Caco-2 (cell line): ENCODE measurements at regions not wholly inside any gene's neighbourhood (a gene's known extent, or its start where the extent isn't known, plus 50 kb on each side); places are given as distances from the start of the nearest gene placed in this dataset.
"Not testable (repeated sequence)": the region's sequence is repeated elsewhere in the genome, so short reads cannot be mapped to it uniquely, and the experiment has no call there.

Source experiments
- BruUV-seq: library from RNA; stranded (reverse); fragments of 400-500 nt; replicated peaks from 2 replicates; lab custom pipeline; 2021; lab: Mats Ljungman, UMichigan
- CTCF ChIA-PET: fragments of 300-600 bp; sonication (Branson Sonifier 250); formaldehyde crosslinking; loops from one replicate; lab custom pipeline; 2022; ENCODE audit warnings: antibody characterized with exemption; lab: Charles Lee
- POLR2A ChIA-PET: fragments of 300-600 bp; sonication (Branson Sonifier 250); formaldehyde crosslinking; loops from one replicate; lab custom pipeline; 2022; ENCODE audit warnings: antibody characterized with exemption; lab: Charles Lee
- DNase-seq, 2 experiments: peaks; one replicate each; pipeline versions ENCODE4 v3.0.0 to v3.0.0-alpha.2; 2020 to 2022
- H3K27me3 ChIP-seq: replicated peaks from 2 replicates; pipeline ENCODE4 v1.6.0; 2011; ENCODE audit warnings: low read length; ENCODE audit not compliant: control insufficient read depth, insufficient read depth
- H3K36me3 ChIP-seq: 2 replicates; pipeline ENCODE4 v1.5.1; 2011; ENCODE audit warnings: low read length; ENCODE audit not compliant: control insufficient read depth, insufficient read depth
- H3K4me1 ChIP-seq: fragments of 250-450 bp; sonication (Bioruptor Pico); 2 replicates; pipeline ENCODE4 v1.5.1; 2020; ENCODE audit warnings: mild to moderate bottlenecking
- H3K4me3 ChIP-seq: 2 replicates; pipeline ENCODE4 v1.5.1; 2011; ENCODE audit warnings: low read depth, mild to moderate bottlenecking, control low read depth, low read length
- H3K9me3 ChIP-seq: fragments of 250-450 bp; sonication (Bioruptor Pico); 2 replicates; pipeline ENCODE4 v1.5.1; 2020; ENCODE audit warnings: mild to moderate bottlenecking, moderate library complexity
- H3K27ac Mint-ChIP-seq: one replicate; pipeline ENCODE4 v1.8.0; 2022; ENCODE audit warnings: mixed read lengths; ENCODE audit not compliant: unreplicated experiment
- H3K27me3 Mint-ChIP-seq: one replicate; pipeline ENCODE4 v1.8.0; 2022; ENCODE audit warnings: mixed read lengths; ENCODE audit not compliant: insufficient read depth, unreplicated experiment
- H3K36me3 Mint-ChIP-seq: one replicate; pipeline ENCODE4 v1.8.0; 2022; ENCODE audit warnings: mild to moderate bottlenecking, mixed read lengths; ENCODE audit not compliant: insufficient read depth, unreplicated experiment
- H3K4me1 Mint-ChIP-seq: one replicate; pipeline ENCODE4 v1.8.0; 2022; ENCODE audit warnings: low read depth, mixed read lengths; ENCODE audit not compliant: unreplicated experiment
- H3K4me3 Mint-ChIP-seq: one replicate; pipeline ENCODE4 v1.8.0; 2022; ENCODE audit warnings: mild to moderate bottlenecking, moderate library complexity, mixed read lengths; ENCODE audit not compliant: unreplicated experiment
- H3K9me3 Mint-ChIP-seq: one replicate; pipeline ENCODE4 v1.8.0; 2022; ENCODE audit warnings: mixed read lengths; ENCODE audit not compliant: unreplicated experiment
- intact Hi-C: fragments of 100-400 bp; cut with micrococcal nuclease; formaldehyde crosslinking; loops from one replicate; pipeline ENCODE4 v1.10.0; 2022; ENCODE audit not compliant: unreplicated experiment
- TF ChIP-seq, protein P1 (sequence below), 2 experiments: fragments of 200-600 bp in 1 of 2; IDR thresholded peaks; 1 replicate in 1 of 2; 2 replicates in 1 of 2; pipeline versions ENCODE4 v1.5.1 to v1.8.0; 2011 to 2022; ENCODE audit warnings: antibody characterized with exemption in 1 of 2, control low read depth in 1 of 2, inconsistent platforms in 1 of 2, low read depth in 1 of 2, low read length in 1 of 2, mild to moderate bottlenecking in 1 of 2, moderate library complexity in 1 of 2; ENCODE audit not compliant: insufficient read depth in 1 of 2, severe bottlenecking in 1 of 2, unreplicated experiment in 1 of 2

DNA sequence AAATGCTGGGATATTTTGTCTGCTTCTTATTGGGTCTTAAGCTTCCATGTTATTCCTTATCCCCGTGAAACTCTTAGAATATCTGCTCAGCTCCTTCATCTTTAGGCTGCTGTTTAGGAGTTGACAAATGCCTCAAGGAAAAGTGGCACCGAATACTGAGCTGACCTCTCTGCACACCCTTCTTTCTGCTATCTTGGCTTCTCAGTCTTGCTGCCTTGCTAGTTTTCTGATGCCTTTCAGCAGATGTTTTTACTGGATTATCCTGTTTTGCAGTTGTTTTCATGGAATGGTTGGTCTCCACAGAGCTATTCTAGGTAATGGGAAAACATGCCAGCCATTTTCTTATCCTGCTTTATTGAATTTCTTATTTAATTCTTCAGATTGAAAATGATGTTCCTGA, 86.3 kb downstream of the GYPE start:
- H3K27me3 ChIP-seq = no peaks in the 10 kb centered on the region
- H3K27me3 Mint-ChIP-seq = peaks cover 13% of the 10 kb centered on the region

DNA sequence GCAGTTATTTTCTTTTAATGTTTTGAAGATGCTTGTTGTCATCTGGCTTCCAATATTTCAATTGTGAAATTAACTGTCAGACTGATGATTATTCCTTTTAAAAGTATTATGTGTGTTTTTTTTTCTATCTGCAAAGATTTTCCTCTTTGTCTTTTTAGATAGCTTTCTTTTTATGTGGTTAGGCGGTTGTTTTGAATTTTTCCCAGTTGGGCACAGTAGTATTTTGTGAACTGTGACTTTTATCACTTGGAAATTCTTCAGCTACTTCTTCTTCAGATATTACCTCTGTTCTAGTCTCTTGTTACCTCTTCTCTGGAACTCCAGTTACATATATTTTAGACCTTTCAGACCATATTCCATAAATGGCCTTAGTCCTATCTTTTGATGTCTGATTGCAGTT, 87.5 kb downstream of the GYPE start:
- peaks cover 10% of the 10 kb centered on the region for H3K27me3 Mint-ChIP-seq
- H3K27ac Mint-ChIP-seq, H3K36me3 ChIP-seq, POLR2A ChIA-PET, H3K4me3 ChIP-seq, H3K27me3 ChIP-seq, H3K9me3 Mint-ChIP-seq, H3K4me1 ChIP-seq, CTCF ChIA-PET, H3K36me3 Mint-ChIP-seq, BruUV-seq, H3K4me3 Mint-ChIP-seq, intact Hi-C loops, H3K9me3 ChIP-seq, H3K4me1 Mint-ChIP-seq, DNase-seq: not testable (repeated sequence)

More for the DNA sequence above, 86.3 kb downstream of the GYPE start:
- no peak overlapping the region for H3K27ac Mint-ChIP-seq
- no peaks in the 10 kb centered on the region for H3K9me3 Mint-ChIP-seq
- intact Hi-C loops = no loop called here
- no peaks in the 10 kb centered on the region for H3K36me3 Mint-ChIP-seq
- POLR2A ChIA-PET = no interaction called here
- H3K4me1 Mint-ChIP-seq = no peaks in the 10 kb centered on the region
- Histone ChIP-seq H3K9me3 (no peaks in the 10 kb centered on the region), H3K36me3 (no peaks in the 10 kb centered on the region), H3K4me3 (no peak overlapping the region), H3K4me1 (no peaks in the 10 kb centered on the region)
- DNase-seq = no peak
- TF ChIP-seq, protein P1, sequence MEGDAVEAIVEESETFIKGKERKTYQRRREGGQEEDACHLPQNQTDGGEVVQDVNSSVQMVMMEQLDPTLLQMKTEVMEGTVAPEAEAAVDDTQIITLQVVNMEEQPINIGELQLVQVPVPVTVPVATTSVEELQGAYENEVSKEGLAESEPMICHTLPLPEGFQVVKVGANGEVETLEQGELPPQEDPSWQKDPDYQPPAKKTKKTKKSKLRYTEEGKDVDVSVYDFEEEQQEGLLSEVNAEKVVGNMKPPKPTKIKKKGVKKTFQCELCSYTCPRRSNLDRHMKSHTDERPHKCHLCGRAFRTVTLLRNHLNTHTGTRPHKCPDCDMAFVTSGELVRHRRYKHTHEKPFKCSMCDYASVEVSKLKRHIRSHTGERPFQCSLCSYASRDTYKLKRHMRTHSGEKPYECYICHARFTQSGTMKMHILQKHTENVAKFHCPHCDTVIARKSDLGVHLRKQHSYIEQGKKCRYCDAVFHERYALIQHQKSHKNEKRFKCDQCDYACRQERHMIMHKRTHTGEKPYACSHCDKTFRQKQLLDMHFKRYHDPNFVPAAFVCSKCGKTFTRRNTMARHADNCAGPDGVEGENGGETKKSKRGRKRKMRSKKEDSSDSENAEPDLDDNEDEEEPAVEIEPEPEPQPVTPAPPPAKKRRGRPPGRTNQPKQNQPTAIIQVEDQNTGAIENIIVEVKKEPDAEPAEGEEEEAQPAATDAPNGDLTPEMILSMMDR (IDR thresholded peaks at IDR 0.05; ENCODE audit: insufficient read depth in 1 of 2, low read depth in 1 of 2, low read length in 1 of 2, severe bottlenecking in 1 of 2, unreplicated experiment in 1 of 2) = no peak
- H3K4me3 Mint-ChIP-seq = no peak overlapping the region
- no TSS peak for BruUV-seq
- CTCF ChIA-PET = no interaction called here

DNA sequence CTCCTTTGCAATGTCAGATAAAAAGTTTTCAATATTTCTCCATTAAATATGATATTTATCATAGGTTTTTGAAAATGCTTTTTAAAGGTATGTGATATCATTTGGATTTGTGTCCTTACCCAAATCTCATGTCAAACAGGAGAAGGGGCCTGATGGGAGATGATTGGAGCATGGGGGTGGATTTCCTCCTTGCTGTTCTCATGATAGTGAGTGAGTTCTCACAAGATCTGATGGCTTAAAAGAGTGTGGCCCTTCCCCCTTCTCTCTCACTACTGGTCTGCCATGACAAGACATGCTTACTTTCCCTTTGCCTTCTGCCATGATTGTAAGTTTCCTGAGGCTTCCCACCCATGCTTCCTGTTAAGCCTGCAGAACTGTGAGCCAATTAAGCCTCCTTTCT, 90.0 kb downstream of the GYPE start:
- H3K4me3 ChIP-seq, DNase-seq, H3K36me3 ChIP-seq, H3K27me3 ChIP-seq, H3K27me3 Mint-ChIP-seq, H3K4me1 ChIP-seq, BruUV-seq, H3K4me1 Mint-ChIP-seq, intact Hi-C loops, H3K9me3 Mint-ChIP-seq, CTCF ChIA-PET, H3K36me3 Mint-ChIP-seq, H3K27ac Mint-ChIP-seq, POLR2A ChIA-PET, H3K9me3 ChIP-seq, H3K4me3 Mint-ChIP-seq: not testable (repeated sequence)

DNA sequence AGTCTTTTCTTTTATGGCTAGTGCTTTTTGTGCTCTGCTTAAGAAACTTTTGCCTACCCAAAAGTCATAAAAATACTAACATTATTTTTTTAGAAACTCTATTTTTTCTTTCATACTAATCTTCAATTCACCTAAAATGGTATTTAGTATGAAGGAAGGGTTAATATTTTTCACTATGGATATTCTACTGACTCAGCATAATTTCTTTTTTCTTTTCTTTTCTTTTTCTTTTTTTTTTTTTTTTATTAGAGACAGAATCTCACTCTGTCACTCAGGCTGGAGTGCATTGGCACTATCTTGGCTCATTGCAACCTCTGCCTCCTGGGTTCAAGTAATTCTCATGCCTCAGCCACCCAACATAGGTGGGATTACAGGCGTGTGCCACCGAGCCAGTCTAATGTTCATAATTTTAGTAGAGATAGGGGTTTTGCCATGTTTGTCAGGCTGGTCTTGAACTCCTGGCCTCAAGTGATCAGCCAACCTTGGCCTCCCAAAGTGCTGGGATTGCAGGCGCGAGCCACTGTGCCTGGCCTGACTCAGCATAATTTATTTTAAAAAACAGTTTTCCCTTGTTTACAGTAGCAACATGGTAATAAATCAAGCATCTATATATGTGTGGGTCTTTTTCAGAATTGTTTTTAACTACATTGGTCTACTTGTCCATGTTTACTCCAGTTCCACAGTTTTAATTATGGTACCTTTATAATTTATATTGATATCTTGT, 91.8 kb downstream of the GYPE start:
- POLR2A ChIA-PET, H3K4me3 ChIP-seq, H3K27ac Mint-ChIP-seq, H3K36me3 ChIP-seq, H3K9me3 Mint-ChIP-seq, intact Hi-C loops, H3K27me3 ChIP-seq, BruUV-seq, CTCF ChIA-PET, H3K27me3 Mint-ChIP-seq, H3K4me1 Mint-ChIP-seq, H3K9me3 ChIP-seq, H3K4me3 Mint-ChIP-seq, H3K36me3 Mint-ChIP-seq, H3K4me1 ChIP-seq, DNase-seq: not testable (repeated sequence)

DNA sequence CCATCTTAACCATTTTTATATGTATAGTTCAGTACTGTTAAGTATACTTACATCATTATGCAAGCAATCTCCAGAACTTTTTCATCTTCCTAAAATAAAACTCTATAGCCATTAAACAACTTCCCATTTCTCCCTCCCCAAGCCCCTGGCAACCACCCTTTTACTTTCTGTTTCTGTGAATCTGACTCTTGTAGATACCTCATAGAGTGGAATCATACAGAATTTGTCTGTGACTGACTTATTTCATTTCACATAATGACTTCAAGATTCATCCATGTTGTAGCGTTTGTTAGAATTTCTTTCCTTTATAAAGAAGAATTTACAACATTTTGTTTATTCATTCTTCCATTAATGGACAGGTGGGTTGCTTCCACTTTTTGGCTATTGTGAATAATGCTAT, 91.2 kb upstream of the FREM3 start:
- H3K27me3 Mint-ChIP-seq, H3K4me1 Mint-ChIP-seq, POLR2A ChIA-PET, BruUV-seq, H3K4me3 Mint-ChIP-seq, H3K4me1 ChIP-seq, H3K4me3 ChIP-seq, H3K27me3 ChIP-seq, H3K27ac Mint-ChIP-seq, CTCF ChIA-PET, H3K36me3 Mint-ChIP-seq, intact Hi-C loops, H3K9me3 ChIP-seq, H3K9me3 Mint-ChIP-seq, DNase-seq, H3K36me3 ChIP-seq: not testable (repeated sequence)

GRCh38 chr4:143790425-143790824, 90.0 kb upstream of the FREM3 start:
- H3K4me3 Mint-ChIP-seq, H3K36me3 Mint-ChIP-seq, H3K4me3 ChIP-seq, H3K9me3 ChIP-seq, DNase-seq, POLR2A ChIA-PET, H3K27ac Mint-ChIP-seq, H3K27me3 Mint-ChIP-seq, H3K4me1 ChIP-seq, H3K36me3 ChIP-seq, H3K27me3 ChIP-seq, intact Hi-C loops, H3K4me1 Mint-ChIP-seq, H3K9me3 Mint-ChIP-seq, CTCF ChIA-PET, BruUV-seq: not testable (repeated sequence)
